ENCODE measurements at regions not wholly inside any gene's neighbourhood (a gene's known extent, or its start where the extent isn't known, plus 50 kb on each side); places are given as distances from the start of the nearest gene placed in this dataset.

DNA sequence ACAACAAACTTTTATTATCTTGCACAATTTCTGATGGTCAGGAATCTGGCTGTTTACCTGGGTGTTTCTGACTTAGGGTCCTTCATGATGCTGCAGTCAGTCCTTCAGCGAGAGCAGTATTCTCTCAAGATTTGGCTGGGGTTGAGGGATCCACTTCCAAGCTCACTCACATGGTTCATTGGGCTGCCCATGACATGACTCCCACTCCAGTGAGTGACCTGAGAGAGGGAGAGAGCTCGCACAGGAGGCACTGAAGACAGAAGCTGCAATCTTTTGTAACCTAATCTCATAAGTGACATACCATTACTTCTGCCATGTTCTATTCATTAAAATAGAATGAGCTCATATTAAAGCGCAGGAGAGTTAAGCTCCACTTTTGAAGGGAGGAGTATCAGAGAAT is 212.6 kb downstream of the SPATA31D1 start:
- H3K9me3 ChIP-seq = no peaks in the 10 kb centered on the region
- intact Hi-C loops (cut with DNase I) = no loop called here
- H3K4me1 ChIP-seq = no peaks in the 10 kb centered on the region
- no peak for ATAC-seq
- no peak for DNase-seq
- TF ChIP-seq, protein P1, sequence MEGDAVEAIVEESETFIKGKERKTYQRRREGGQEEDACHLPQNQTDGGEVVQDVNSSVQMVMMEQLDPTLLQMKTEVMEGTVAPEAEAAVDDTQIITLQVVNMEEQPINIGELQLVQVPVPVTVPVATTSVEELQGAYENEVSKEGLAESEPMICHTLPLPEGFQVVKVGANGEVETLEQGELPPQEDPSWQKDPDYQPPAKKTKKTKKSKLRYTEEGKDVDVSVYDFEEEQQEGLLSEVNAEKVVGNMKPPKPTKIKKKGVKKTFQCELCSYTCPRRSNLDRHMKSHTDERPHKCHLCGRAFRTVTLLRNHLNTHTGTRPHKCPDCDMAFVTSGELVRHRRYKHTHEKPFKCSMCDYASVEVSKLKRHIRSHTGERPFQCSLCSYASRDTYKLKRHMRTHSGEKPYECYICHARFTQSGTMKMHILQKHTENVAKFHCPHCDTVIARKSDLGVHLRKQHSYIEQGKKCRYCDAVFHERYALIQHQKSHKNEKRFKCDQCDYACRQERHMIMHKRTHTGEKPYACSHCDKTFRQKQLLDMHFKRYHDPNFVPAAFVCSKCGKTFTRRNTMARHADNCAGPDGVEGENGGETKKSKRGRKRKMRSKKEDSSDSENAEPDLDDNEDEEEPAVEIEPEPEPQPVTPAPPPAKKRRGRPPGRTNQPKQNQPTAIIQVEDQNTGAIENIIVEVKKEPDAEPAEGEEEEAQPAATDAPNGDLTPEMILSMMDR (IDR thresholded peaks at IDR 0.05) = no peak
- H3K4me3 ChIP-seq = no peak overlapping the region
- no peak overlapping the region for H3K27ac ChIP-seq
- 80 to 90% methylated on average over 3 of the region's 3 CpGs for WGBS, 2 donors
- H3K36me3 ChIP-seq = no peaks in the 10 kb centered on the region
- H3K27me3 ChIP-seq = no peaks in the 10 kb centered on the region

DNA sequence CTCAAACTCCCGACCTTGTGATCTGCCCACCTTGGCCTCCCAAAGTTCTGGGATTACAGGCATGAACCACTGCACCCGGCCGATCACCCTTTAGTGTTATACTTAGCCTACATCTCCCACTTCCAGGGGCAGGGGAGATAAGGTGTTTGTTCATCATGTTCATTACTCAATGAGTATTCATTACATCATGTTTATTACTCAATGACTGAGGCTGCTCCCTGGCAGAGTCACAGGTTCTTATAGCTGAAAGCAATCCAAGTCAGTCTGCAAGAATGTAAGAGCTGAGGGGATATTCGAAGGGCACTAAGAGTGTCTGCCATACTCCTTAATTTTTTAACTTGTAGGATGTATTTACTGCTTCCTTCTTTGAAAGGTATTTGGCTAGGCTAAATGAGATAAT is 214.2 kb downstream of the SPATA31D1 start:
- no peaks in the 10 kb centered on the region for H3K27me3 ChIP-seq
- no peak for DNase-seq
- no peaks in the 10 kb centered on the region for H3K4me1 ChIP-seq
- no peak overlapping the region for H3K27ac ChIP-seq
- no peaks in the 10 kb centered on the region for H3K36me3 ChIP-seq
- H3K4me3 ChIP-seq = no peak overlapping the region
- intact Hi-C loops (cut with DNase I) = no loop called here
- 85 to 90% methylated on average over 4 of the region's 4 CpGs for WGBS, 2 donors
- ATAC-seq = no peak
- H3K9me3 ChIP-seq = no peaks in the 10 kb centered on the region
- TF ChIP-seq, protein P1 (IDR thresholded peaks at IDR 0.05) = no peak

DNA sequence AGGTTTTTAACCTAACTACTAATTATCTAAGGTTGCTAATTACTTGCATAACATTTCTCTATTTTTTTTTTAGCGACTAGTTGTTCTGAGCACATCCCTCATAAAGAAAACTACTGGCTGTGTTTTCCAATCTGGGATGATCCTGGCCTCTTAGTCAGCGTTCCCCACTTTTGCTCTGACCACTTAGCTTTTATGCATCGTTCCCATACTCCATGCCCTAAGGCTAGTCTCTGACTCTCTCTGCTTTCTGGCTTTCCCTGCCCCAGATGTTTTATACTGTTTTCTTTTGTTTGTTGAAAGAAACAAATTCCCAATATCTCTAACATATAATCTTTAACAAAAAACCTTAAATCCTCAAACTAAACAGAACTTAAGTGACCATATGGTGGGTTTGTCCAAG is 217.9 kb downstream of the SPATA31D1 start:
- Histone ChIP-seq H3K9me3 (peaks cover 0 to 23% (median 4%) of the 10 kb centered on the region in 11 donors), H3K27ac (no peak overlapping the region), H3K4me3 (no peak overlapping the region), H3K4me1 (no peaks in the 10 kb centered on the region), H3K36me3 (no peaks in the 10 kb centered on the region), H3K27me3 (no peaks in the 10 kb centered on the region)
- DNase-seq (no peak), ATAC-seq (no peak)
- TF ChIP-seq, protein P1 (IDR thresholded peaks at IDR 0.05) = no peak
- intact Hi-C loops (cut with DNase I) = no loop called here
- 82 to 87% methylated on average over 3 of the region's 3 CpGs for WGBS, 2 donors

DNA sequence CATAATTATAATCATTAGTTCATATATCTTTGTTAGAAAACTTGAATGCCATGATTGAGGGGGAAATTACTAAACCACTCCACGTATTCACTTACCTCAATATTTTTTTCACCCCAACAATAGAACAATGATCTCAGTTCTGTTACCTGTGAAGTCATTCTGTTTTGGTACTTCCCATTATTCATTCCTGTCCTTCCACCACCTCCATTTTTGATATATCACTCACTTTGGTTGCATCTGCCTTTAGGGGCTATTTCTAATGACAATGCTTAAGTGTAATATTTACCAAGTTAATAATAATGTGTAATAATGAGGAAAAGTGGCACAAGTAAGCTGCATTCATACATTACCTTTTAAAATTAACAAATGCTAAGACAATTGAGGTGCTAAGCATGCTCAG is 218.4 kb downstream of the SPATA31D1 start:
- no peaks in the 10 kb centered on the region for H3K36me3 ChIP-seq
- DNase-seq = no peak
- ATAC-seq = no peak
- intact Hi-C loops (cut with DNase I) = no loop called here
- no peaks in the 10 kb centered on the region for H3K4me1 ChIP-seq
- no peak overlapping the region for H3K4me3 ChIP-seq
- WGBS, 2 donors = 76 to 84% methylated on average over 1 of the region's 1 CpG
- peaks cover 0 to 24% (median 4%) of the 10 kb centered on the region in 11 donors for H3K9me3 ChIP-seq
- H3K27me3 ChIP-seq = no peaks in the 10 kb centered on the region
- no peak overlapping the region for H3K27ac ChIP-seq
- TF ChIP-seq, protein P1 (IDR thresholded peaks at IDR 0.05) = no peak

Data from heart right ventricle (tissue), 16 donors.